NCI-H2227 (cell line): ENCODE measurements at regions not wholly inside any gene's neighbourhood (a gene's known extent, or its start where the extent isn't known, plus 50 kb on each side); places are given as distances from the start of the nearest gene placed in this dataset.

ENCODE experiments used
- DNase-seq: peaks from one replicate; lab custom pipeline; 2025; ENCODE audit not compliant: unreplicated experiment; lab: John Stamatoyannopoulos, UW

DNA sequence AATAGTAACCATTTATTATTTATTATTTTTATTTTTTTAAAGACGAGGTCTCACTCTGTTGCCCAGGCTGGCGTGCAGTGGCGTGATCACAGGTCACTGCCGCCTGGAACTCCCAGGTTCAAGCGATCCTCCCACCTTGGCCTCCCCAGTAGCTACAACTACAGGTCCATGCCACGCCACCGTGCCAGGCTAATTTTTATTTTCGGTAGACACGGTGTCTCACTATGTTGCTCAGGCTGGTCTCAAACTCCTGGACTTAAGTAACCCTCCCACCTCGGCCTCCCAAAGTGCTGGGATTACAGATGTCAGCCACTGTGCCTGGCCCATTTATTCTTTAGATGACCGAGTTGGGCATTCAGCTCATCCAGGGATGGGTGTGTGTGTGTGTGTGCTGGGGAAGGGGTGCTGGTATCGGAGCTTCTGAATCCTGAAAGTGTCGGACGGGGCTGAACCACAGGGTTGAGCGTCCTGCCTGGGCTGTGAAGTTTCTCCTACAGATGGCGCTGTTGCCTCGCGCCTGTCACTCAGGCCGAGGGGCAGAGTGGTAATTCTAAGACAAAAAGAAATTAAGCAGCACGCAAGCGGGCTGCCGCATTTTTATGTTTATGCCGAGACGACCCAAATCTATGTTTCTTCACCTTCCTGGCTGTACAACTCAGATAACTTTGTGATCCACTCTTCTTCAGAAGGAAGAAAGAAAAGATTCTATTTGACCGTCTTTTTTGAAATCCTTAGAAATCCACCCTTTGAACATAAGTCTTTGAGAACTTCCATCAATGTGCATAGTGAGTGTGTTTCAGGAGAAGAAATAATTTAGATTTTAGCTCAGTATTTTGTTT is 252.8 kb downstream of the CDH26 start:
- peak; percentile 72 for DNase-seq

DNA sequence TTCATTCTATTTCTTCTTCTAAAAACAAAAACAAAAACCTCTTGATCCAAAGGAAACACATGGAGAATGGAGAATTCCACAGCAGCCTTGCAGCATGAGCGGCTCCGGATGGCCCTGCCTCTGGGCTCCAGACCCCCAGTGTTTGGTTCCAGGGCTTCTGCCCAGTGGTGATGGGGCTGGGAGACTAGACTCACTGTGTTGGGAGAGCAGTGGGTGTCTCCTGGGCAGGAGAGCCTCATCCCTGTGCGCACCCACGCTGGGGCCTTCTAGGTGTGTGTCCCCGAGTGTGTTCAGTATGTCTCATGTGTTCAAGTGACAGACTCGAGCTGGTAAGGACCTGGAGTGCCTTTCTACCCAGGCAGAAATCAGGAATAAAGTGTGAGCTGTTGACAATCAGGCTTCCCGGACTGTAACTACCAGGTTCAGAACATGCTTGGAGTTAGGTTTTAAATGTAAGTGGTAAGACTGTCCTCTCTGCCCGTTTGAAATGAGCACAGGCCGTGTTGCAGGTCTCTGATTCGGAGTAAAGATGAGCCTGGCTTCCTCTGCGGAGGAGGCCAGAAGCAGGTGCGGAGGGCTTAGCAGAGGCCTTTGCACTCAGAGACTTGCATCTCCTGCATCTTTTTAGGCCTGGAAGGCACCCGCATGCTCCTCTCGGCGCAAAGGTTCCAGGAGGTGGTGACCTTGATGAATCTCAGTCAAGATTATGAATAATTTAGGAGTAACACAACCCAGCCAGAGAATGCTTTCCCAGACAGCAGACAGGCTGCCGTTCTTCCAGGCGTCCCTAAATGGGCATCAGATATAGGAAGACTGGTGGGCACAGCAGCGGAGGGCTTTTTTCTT is 253.6 kb downstream of the CDH26 start:
- no peak for DNase-seq

DNA sequence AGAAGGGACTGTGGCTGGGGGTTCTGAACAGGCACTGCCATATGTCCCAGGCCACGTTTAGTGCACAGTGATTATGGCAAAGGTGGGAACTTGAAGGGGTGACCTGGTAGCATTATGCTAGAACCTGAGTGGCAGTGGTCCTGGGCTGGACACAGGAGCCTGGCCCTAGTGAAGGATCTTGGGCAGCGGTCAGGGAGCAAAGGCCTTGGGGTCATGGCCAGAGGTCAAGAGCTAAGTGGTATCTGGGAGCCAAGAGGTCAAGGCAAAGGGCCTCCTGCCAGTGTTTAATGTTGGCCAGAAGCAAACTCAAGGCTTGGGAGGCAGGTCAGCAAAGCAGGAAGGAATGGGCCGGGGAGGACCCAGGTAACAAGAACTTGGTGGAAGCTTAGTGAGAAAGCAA is 254.5 kb downstream of the CDH26 start:
- no peak for DNase-seq

DNA sequence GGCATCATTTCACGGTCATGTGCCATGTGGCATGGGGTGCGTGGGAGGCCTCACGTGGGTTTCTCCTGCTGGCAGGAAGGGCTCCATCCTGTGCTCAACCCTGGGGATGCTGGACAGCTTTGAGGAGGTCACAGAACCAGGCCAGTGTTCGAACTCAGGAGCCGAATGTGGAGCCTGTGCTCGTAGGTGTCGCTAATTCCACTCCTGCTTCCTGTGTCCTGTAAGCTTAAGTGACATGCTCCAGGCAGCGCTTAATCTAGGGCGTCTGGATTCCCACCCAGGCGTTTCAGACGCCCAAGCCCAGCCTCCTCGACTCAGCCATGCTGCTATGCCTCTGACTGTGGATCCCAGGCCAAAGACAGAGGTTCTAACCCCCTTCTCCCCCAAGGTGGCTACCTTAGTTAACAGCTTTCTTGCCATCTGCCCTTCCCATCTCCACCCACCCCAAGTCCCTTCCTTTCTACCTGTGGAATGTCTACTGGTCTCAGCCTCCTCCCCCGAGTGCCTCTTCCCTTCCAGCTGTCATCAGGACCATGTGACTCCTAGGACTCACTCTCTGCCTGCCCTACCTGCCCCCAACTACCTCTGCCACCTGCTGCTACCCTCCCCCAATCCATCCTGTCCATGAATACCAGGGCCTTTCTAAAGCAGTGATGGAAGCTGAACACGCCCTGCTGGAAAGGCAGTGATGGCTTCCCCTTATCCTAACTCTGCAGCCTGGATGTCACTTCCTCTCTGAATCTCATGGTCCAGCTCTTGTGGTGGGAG is 255.1 kb downstream of the CDH26 start:
- DNase-seq: no peak

DNA sequence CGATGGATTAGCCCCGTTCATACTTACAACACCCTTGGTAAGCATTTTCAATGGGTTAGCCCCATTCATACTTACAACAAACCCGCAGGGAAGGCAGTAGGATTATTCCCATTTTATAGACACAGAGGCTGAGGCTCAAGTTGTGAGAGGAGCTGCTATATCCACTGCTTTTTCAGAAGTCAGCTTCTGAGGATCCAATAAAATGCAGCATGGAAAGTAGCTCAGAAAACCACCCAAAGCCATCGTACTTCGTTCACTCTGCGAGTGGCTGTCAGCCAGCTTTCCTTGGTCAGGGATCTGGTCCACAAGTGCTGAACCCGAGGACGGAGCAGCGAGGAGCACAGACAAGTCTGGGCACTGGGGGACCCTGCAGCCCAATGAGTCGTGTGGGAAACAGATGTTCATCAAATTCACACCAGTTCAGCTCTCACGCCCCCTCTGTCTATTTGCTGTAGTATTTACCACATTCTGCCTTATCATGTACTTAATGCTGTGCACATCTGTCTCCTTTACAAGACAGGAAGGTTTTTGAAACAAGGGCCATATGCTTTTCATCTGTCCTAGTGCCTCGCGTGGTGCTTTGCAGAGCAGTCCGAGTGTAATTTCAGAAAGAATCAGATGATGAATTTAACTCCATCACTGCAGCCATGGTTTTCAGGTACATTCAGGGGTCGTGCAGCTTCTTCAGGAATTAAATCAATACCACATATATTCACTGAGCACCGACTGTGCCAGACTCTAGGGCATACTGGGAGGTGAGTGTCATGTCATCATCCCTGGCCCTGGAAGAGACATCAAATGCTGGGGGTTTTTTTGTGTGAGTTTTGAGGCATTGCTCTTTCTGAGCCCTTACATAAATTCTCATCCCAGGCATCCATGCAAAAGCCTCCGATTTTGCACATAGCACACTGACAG is 256.9 kb downstream of the CDH26 start:
- no peak for DNase-seq

DNA sequence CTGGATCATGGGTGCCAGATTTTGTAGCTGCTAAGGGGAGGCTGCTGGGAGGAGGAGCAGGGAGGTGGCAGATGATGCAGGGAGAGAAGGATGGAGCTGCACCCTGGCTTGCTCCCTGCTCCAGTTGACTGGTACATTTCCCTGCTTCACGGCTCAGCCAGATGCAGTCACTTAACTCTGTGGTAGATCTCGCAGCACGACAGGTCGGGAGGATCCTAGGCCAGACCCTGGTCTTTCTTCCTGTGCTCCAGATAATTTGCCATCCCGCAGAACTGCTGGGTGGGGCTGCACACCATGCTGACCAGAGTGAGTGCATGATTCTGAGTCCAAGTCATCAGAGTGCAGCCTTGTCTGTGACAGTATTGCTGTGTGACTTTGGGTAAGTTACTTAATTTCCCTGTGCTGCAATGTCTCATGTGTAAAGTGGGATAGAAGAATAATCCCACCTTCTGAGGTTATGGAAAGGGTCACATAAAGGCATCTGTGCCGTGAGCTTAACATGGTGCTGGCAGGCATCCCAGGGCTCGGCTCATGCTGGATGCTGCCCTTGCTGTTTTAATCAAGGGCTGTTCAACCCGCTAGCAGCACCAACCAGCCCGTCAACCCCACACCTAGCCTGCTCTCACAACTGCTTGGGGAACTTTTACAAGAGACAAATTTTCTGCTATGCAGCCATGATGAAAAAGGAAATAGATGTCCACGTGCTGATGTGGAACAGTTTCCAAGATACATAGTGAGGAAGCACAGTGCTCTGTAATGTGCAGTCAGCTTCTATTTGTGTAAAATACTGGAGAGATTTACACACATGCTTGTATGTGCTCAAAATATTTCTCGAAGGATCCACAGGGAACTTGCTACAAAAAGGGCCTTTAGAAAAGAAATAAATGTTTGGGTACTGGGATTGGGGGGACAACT is 257.9 kb downstream of the CDH26 start:
- DNase-seq: no peak

DNA sequence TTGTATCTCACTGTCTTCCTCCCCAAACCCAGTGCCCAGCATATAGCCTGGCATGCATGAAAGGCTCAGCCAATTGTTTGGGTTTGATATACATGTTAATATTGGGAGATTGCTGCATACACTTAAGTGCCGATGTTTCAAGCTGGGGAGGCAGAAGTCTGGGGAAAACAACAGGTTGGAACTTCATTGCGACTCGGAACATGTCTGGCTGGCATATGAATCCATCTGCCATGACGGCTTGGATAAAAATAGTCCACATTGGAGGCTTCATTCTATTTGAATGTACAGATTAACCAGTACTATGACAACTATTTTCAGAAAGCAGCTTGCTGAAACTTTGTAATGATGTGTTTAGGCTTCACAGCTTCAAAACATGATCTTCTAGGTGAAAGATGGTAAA is 261.0 kb downstream of the CDH26 start:
- no peak for DNase-seq

DNA sequence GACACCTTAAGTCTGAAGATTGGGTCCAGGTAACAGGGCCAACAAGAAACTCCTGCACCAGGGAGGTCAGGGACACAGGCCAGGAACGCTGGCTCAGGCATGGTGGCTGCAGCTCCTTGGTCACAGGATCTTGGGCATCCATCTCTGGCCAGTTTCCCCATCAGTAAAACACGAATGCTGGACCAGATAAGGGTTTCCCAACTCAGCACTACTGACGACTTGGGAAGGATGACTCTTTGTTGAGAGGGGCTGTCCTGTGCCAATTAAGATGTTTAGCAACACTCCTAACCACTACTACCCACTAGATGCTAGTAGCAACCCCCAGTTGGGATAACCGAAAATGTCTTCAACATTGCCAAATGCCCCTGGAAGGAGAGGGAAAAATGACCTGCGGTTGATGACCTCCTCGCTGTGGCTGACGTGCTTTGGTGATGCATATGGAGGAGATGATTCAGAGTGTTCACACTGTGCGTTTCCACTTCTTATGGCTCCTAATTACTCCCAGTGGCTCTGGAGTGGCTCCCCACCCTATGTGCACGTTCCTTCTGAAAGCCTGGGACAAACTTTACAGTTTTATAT is 261.9 kb downstream of the CDH26 start:
- no peak for DNase-seq

DNA sequence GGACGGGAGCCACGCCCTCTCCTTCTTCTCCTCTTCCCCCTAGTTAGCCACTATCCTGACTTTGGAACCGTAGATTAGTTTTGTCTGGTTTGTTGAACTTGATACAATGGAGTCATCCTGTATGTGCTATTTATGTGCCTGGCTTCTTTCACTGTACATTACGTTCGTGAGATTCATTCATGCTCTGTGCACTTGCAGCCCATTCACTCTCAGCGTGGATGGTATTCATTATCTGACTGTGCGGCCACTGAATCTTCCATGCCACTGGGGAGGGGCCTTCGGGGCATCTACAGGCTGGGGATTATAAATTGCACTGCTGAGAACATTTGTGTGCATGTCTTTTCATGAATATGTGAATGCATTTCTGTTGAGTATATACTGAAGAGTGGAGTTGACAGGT is 262.5 kb downstream of the CDH26 start:
- DNase-seq: no peak

DNA sequence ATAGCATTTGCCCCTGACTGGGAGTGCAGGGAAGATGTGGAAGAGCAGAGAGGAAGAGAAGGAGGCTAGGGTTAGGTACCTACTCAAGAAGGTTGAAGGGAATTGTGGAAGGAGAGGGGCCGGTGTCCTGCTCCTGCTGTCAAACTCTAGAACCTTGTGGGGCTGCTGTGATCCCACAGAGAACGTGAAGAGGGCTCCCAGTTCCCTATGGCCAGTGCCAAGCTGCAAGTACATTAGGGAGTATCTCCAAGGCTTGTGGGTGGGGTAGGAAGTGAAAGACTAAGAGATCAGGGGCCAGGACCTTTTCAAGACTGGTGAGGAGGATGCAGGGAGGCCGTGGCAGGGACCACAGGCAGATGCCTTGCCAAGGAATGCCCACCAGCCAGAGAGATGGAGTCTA is 263.4 kb downstream of the CDH26 start:
- DNase-seq: no peak

DNA sequence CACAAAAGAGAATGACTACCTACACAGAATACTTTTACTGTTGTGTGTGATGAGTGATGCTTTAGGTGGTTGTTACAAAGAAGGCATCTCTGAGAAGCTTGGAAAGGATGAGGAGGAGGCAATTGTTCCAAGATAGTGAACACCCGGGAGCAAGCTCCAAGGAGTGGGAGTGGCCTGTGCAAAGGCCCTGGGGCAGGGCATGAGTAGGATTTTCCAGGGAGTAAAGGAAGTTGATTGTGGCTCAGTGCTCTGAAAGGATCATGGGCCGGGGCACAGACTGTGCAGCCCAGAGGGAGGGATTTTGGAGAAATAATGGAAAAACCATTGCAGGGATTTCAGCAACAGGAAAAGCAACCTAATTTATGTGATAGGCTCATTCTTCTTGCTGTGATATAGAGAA is 264.3 kb downstream of the CDH26 start:
- no peak for DNase-seq

DNA sequence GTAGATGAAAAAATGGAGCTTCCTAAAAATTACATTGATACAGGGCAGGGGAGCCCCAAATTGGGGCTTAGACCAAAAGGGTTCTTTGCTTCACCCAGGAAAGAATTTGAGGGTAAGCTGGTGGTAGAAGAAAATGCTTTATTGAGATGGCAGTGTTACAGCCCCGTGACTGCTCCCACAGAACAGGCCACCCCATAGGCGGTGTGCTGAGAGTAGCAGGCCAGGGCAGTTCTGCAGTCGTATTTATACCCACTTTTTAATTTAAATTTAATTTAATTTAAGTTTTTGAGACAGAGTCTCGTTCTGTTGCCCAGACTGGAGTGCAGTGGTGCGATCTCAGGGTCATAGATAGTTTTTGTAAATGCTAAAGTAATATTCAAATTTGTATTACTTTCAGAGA is 265.0 kb downstream of the CDH26 start:
- no peak for DNase-seq

DNA sequence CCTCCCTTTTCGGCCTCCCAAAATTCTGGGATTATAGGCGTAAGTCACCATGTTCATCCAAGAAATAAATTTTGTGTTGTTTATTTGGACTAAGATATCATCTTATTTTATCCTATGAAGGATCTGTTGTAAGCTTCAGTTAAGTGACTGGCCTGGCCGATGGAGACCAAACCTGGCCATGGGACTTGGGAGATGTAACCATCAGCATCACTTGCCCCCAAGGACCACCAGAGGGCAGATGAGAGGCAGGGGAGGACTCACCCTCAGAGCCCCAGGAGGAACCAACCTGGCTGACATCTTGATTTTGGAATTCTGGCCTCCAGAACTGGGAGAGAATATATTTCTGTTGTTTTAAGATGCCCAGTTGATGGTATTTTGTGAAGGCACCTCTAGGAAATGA is 266.7 kb downstream of the CDH26 start:
- peak; percentile 3 for DNase-seq

DNA sequence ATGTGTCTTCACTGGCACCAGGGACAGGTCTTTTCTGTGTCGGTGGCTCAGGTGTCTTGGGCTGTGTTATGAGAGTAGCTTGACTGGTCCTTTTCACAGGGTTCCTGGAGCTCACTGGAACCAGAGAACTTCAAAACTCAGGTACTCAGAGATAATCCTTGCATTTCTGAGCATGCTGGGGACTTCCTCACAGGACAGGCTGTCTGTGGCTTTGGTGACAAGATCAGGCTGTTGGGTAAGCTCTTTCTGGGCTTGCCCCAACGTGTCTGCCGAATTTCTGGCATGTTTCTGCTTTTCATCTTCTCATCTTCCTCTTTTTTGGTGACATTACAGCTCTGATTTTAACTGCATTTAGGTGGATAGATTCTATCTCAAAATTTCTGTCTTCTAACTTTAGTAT is 270.0 kb downstream of the CDH26 start:
- no peak for DNase-seq

DNA sequence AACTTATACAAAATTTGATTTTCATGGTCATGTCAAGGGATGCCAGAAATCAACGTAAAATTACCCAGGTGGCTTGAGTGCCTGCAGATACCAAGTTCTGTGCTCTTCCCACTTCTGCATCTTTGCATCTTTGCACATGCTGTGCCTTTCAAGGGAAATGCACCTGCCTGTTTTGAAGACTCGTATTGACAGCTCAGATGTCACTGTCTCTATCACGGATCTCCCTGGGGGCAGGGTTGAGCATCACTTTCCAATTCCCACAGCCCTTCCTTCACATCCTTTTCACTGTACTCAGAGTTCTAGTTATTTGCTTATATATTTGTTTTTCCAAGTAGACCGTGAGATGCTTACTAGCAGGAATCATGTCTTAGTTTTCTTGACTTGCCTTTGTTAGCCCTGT is 274.2 kb downstream of the CDH26 start:
- no peak for DNase-seq

DNA sequence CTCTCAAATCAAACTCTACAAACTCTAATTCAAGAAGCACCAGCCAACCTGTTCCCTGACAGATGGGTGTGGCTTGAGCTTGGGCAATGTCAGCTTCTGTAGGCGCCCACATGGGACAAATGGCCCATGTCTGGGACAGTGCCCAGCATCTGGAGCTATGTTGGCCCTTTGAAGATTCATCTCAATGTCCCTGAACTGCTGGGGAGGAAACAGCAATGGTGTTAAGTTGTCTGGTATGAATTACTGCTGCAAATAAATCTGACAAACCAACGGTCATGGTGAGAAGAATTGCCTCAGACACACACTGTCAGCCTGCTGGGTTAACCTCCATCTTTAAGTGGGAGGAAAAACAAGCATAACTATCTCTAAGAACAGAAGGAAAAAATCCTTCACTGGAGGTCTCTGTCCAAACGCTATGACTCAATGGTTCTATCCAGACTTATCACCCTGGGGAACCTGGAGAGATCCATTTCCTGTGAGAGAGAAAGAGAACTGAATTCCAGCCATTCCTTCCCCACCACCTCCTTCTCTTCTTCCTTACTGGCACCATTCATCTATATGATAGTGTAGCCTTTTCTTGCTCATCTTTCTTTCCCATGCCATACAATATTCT is 274.9 kb downstream of the CDH26 start:
- no peak for DNase-seq

DNA sequence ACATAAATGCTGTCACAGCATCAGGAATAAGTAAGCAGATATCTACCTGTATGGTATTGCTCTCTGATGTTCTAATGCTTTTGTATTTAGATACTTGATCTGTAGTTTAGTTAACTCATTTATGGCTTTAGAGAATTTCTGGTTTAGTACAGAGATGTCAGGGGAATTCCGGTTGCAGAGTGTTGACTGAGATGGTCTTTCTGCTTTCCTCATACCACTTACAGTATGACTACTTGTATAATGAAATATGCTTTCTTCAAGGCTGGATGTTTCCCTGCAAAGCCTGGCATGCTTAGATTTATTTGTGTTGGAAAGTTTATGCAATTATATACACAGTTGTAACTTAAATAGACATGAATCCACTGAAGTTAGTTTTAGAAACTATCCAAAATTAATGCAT is 278.4 kb downstream of the CDH26 start:
- DNase-seq: no peak

DNA sequence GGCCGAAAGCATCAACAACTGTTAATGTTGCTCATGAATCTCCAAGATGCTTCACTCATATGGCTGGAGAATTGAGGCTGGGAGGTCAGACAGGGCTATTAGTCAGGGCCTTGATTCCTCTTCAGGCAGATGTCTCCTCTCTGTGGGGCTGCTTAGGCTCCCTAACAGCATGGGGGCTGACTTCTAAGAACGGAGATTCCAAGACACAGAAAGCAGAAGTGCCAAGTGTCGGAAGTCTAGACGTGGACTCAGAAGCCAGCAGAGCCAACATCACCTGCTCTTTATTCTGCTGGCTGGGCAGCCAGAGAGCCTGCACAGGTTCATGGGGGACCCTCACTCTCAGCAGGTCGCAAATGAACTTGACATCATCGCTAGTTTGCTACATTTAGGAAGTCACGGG is 279.8 kb downstream of the CDH26 start:
- no peak for DNase-seq
